ENCODE measurements at regions not wholly inside any gene's neighbourhood (a gene's known extent, or its start where the extent isn't known, plus 50 kb on each side); places are given as distances from the start of the nearest gene placed in this dataset.

DNA sequence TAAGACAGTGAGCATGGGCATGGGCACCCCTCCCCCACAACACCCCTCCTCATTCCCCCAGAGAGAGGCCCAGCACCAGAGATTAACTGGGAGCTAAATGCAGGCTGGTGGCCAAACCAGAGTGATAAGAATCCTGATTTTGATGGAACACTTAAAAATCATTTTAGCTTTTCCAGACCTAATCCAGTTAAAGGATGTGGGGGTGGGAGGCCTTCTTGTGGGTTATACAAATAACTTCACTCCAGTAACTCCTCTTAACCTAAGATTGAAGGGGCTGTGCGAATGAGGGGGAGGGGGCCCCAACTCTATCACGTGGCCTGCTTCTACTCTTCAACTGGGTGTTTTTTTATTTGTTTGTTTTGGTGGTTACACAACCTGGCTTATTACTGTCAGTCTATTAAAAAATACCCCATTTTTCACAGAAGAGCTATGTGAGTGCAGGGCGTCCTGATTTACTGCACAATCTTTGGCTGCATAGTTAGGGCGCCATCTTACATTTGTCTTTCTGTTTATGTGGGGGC is 398.1 kb upstream of the LYPLAL1 start:
- TF ChIP-seq, protein P1, sequence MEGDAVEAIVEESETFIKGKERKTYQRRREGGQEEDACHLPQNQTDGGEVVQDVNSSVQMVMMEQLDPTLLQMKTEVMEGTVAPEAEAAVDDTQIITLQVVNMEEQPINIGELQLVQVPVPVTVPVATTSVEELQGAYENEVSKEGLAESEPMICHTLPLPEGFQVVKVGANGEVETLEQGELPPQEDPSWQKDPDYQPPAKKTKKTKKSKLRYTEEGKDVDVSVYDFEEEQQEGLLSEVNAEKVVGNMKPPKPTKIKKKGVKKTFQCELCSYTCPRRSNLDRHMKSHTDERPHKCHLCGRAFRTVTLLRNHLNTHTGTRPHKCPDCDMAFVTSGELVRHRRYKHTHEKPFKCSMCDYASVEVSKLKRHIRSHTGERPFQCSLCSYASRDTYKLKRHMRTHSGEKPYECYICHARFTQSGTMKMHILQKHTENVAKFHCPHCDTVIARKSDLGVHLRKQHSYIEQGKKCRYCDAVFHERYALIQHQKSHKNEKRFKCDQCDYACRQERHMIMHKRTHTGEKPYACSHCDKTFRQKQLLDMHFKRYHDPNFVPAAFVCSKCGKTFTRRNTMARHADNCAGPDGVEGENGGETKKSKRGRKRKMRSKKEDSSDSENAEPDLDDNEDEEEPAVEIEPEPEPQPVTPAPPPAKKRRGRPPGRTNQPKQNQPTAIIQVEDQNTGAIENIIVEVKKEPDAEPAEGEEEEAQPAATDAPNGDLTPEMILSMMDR (IDR thresholded peaks at IDR 0.05) = no peak
- TF ChIP-seq POLR2A (IDR thresholded peaks at IDR 0.05) (no peak), EP300 (IDR thresholded peaks at IDR 0.05) (no peak)

Measured in ovary (tissue), 3 donors.